GM21423 (cell line): ENCODE measurements at regions not wholly inside any gene's neighbourhood (a gene's known extent, or its start where the extent isn't known, plus 50 kb on each side); places are given as distances from the start of the nearest gene placed in this dataset.
"Not testable (repeated sequence)": the region's sequence is repeated elsewhere in the genome, so short reads cannot be mapped to it uniquely, and the experiment has no call there.

Experiments used
- ATAC-seq: cut with Tn5 transposase; IDR thresholded peaks from one replicate; pipeline ENCODE4 v1.9.1; 2021; ENCODE audit warnings: mild to moderate bottlenecking, moderate library complexity; ENCODE audit not compliant: unreplicated experiment

- ATAC-seq = no peak
Observed at GRCh38 chr14:22122829-22123560, 449.4 kb upstream of the OR4E1 start.

GRCh38 chr14:22122227-22122818, 448.7 kb upstream of the OR4E1 start:
- no peak for ATAC-seq

- ATAC-seq = no peak
Observed at GRCh38 chr14:22118899-22119477, 445.4 kb upstream of the OR4E1 start.

GRCh38 chr14:22113401-22113800, 439.8 kb upstream of the OR4E1 start:
- ATAC-seq = no peak

GRCh38 chr14:22112004-22112403, 438.4 kb upstream of the OR4E1 start:
- no peak for ATAC-seq

GRCh38 chr14:22107753-22108152, 434.1 kb upstream of the OR4E1 start:
- ATAC-seq = no peak

- ATAC-seq = no peak
Observed at GRCh38 chr14:22106700-22107697, 433.4 kb upstream of the OR4E1 start.

- no peak for ATAC-seq
Observed at GRCh38 chr14:22105624-22106006, 432.0 kb upstream of the OR4E1 start.

GRCh38 chr14:22105006-22105623, 431.5 kb upstream of the OR4E1 start:
- ATAC-seq = no peak

- ATAC-seq = not testable (repeated sequence)
Observed at GRCh38 chr14:22100764-22101120, 427.1 kb upstream of the OR4E1 start.

GRCh38 chr14:22099942-22100763, 426.5 kb upstream of the OR4E1 start:
- ATAC-seq = peak; percentile 55

GRCh38 chr14:22098435-22098834, 424.8 kb upstream of the OR4E1 start:
- ATAC-seq = no peak

- no peak for ATAC-seq
Observed at GRCh38 chr14:22097586-22098292, 424.1 kb upstream of the OR4E1 start.

GRCh38 chr14:22097072-22097471, 423.5 kb upstream of the OR4E1 start:
- no peak for ATAC-seq

- peak; percentile 57 for ATAC-seq
Observed at GRCh38 chr14:22096514-22096895, 422.9 kb upstream of the OR4E1 start.

GRCh38 chr14:22095860-22096513, 422.4 kb upstream of the OR4E1 start:
- ATAC-seq = peak; percentile 18

GRCh38 chr14:22089940-22090339, 416.3 kb upstream of the OR4E1 start:
- ATAC-seq = no peak

- no peak for ATAC-seq
Observed at GRCh38 chr14:22088614-22089342, 415.2 kb upstream of the OR4E1 start.
